Stimulated activated CD4-positive, alpha-beta T cell treated with anti-CD3 and anti-CD28 coated beads, Interleukin-12 subunit alpha, Interleukin-12 subunit beta, amount 100 ng/mL, for 48 hours (primary cell): ENCODE measurements at regions not wholly inside any gene's neighbourhood (a gene's known extent, or its start where the extent isn't known, plus 50 kb on each side); places are given as distances from the start of the nearest gene placed in this dataset.

Experiments used
- DNase-seq, 3 donors: peaks; one replicate each; pipeline ENCODE4 v3.0.0-alpha.2; 2020; ENCODE audit warnings: low read depth in 2 of 3, low spot score in 1 of 3

- no peak for DNase-seq
Measured at GRCh38 chr14:86457481-86458135, 927.7 kb downstream of the FLRT2 start.

- no peak for DNase-seq
Measured at GRCh38 chr14:86450085-86450484, 920.1 kb downstream of the FLRT2 start.

- DNase-seq: no peak
Measured at GRCh38 chr14:86442135-86442534, 912.2 kb downstream of the FLRT2 start.

- DNase-seq: no peak
Measured at GRCh38 chr14:86430853-86431252, 900.9 kb downstream of the FLRT2 start.

- no peak for DNase-seq
Measured at GRCh38 chr14:86423214-86423613, 893.3 kb downstream of the FLRT2 start.

GRCh38 chr14:86420131-86420530 is 890.2 kb downstream of the FLRT2 start:
- no peak for DNase-seq

- DNase-seq: no peak
Measured at GRCh38 chr14:86414146-86414545, 884.2 kb downstream of the FLRT2 start.

GRCh38 chr14:86404989-86405649 is 875.2 kb downstream of the FLRT2 start:
- no peak for DNase-seq

- DNase-seq: no peak
Measured at GRCh38 chr14:86404425-86404824, 874.5 kb downstream of the FLRT2 start.

GRCh38 chr14:86402545-86402944 is 872.6 kb downstream of the FLRT2 start:
- DNase-seq: no peak

- no peak for DNase-seq
Measured at GRCh38 chr14:86391085-86391484, 861.1 kb downstream of the FLRT2 start.

GRCh38 chr14:86388216-86388615 is 858.3 kb downstream of the FLRT2 start:
- no peak for DNase-seq

- no peak for DNase-seq
Measured at GRCh38 chr14:86373886-86374285, 843.9 kb downstream of the FLRT2 start.

GRCh38 chr14:86372402-86372801 is 842.5 kb downstream of the FLRT2 start:
- no peak for DNase-seq

GRCh38 chr14:86364634-86365033 is 834.7 kb downstream of the FLRT2 start:
- DNase-seq: no peak

GRCh38 chr14:86363576-86363975 is 833.6 kb downstream of the FLRT2 start:
- no peak for DNase-seq

- no peak for DNase-seq
Measured at GRCh38 chr14:86363047-86363446, 833.1 kb downstream of the FLRT2 start.

- no peak for DNase-seq
Measured at GRCh38 chr14:86357876-86358275, 827.9 kb downstream of the FLRT2 start.

- no peak for DNase-seq
Measured at GRCh38 chr14:86357119-86357518, 827.2 kb downstream of the FLRT2 start.

GRCh38 chr14:86346818-86347384 is 817.0 kb downstream of the FLRT2 start:
- DNase-seq: no peak

- no peak for DNase-seq
Measured at GRCh38 chr14:86334355-86334754, 804.4 kb downstream of the FLRT2 start.

GRCh38 chr14:86333493-86333892 is 803.5 kb downstream of the FLRT2 start:
- no peak for DNase-seq

- DNase-seq: no peak
Measured at GRCh38 chr14:86331341-86331740, 801.4 kb downstream of the FLRT2 start.
